GM12878 (cell line): ENCODE measurements at regions not wholly inside any gene's neighbourhood (a gene's known extent, or its start where the extent isn't known, plus 50 kb on each side); places are given as distances from the start of the nearest gene placed in this dataset.

ENCODE experiments used
- CTCF ChIP-seq, 3 experiments: IDR thresholded peaks in 2 of 3; conservative IDR thresholded peaks in 1 of 3; 2 replicates each; pipeline ENCODE4 v1.5.1; 2011; ENCODE audit warnings: low read depth in 3 of 3, low read length in 3 of 3, mild to moderate bottlenecking in 3 of 3, control low read depth in 2 of 3, moderate library complexity in 2 of 3, inconsistent platforms in 1 of 3, mixed read lengths in 1 of 3; ENCODE audit not compliant: control insufficient read depth in 2 of 3, insufficient read depth in 1 of 3; ENCODE audit errors: extremely low read depth in 1 of 3
- E2F4 ChIP-seq: IDR thresholded peaks from 2 replicates; pipeline ENCODE4 v1.6.1; 2012; ENCODE audit warnings: low read depth, low read length, improper control_type of control experiment
- POLR2A ChIP-seq: IDR thresholded peaks from 2 replicates; pipeline ENCODE4 v1.6.1; 2011; ENCODE audit warnings: low read depth, mild to moderate bottlenecking, low read length
- SUPT20H ChIP-seq: IDR thresholded peaks from 2 replicates; pipeline ENCODE4 v1.6.1; 2011; ENCODE audit warnings: low read depth, mild to moderate bottlenecking, low read length, moderate library complexity, borderline replicate concordance; ENCODE audit not compliant: control insufficient read depth

- no peak for TF ChIP-seq SUPT20H
- no peak for TF ChIP-seq POLR2A
- no peak for TF ChIP-seq CTCF (IDR thresholded peaks at IDR 0.05 in 2 of 3, conservative IDR thresholded peaks at IDR 0.05 in 1 of 3; ENCODE audit: control insufficient read depth in 2 of 3, extremely low read depth in 1 of 3, insufficient read depth in 1 of 3, low read depth in 3 of 3, low read length in 3 of 3)
- no peak for TF ChIP-seq E2F4
These were observed 130.2 kb upstream of the HDDC2 start for GRCh38 chr6:125431971-125432370.
